Keratinocyte (primary cell): ENCODE measurements at regions not wholly inside any gene's neighbourhood (a gene's known extent, or its start where the extent isn't known, plus 50 kb on each side); places are given as distances from the start of the nearest gene placed in this dataset.

Source experiments
- DNase-seq: peaks from one replicate; pipeline ENCODE4 v3.0.0-alpha.2; 2011; ENCODE audit warnings: low read depth, missing footprints, low spot score
- FAIRE-seq: peaks from 2 replicates; lab custom pipeline; 2011; peaks lifted over from hg19 to GRCh38; lab: Jason Lieb, UNC
- H2AFZ ChIP-seq: 2 replicates; pipeline ENCODE4 v1.6.0; 2012; ENCODE audit warnings: low read length, control low read depth, inconsistent platforms; ENCODE audit not compliant: control insufficient read depth
- H3K27ac ChIP-seq: 2 replicates; pipeline ENCODE4 v1.5.1; 2011; ENCODE audit warnings: low read length; ENCODE audit not compliant: control insufficient read depth, insufficient read depth
- H3K27me3 ChIP-seq: 3 replicates; pipeline ENCODE4 v1.6.0; 2011; ENCODE audit warnings: low read length; ENCODE audit not compliant: control insufficient read depth, insufficient read depth; ENCODE audit errors: extremely low read depth
- H3K36me3 ChIP-seq, 2 experiments: 2 replicates in 1 of 2; 3 replicates in 1 of 2; pipeline ENCODE4 v1.5.1; 2011; ENCODE audit warnings: low read length in 2 of 2, mild to moderate bottlenecking in 1 of 2; ENCODE audit not compliant: control insufficient read depth in 2 of 2, insufficient read depth in 2 of 2; ENCODE audit errors: extremely low read depth in 1 of 2
- H3K4me1 ChIP-seq: 3 replicates; pipeline ENCODE4 v1.5.1; 2011; ENCODE audit warnings: low read length; ENCODE audit not compliant: control insufficient read depth, insufficient read depth; ENCODE audit errors: extremely low read depth
- H3K4me2 ChIP-seq: 3 replicates; pipeline ENCODE4 v1.6.0; 2011; ENCODE audit warnings: low read depth, low read length; ENCODE audit not compliant: control insufficient read depth, insufficient read depth; ENCODE audit errors: extremely low read depth
- H3K4me3 ChIP-seq, 3 experiments: fragments of 200-600 bp in 1 of 3; sonication (generic) in 1 of 3; 2 replicates in 2 of 3; 3 replicates in 1 of 3; pipeline ENCODE4 v1.5.1; 2011 to 2016; ENCODE audit warnings: low read length in 3 of 3, mild to moderate bottlenecking in 3 of 3, control low read depth in 2 of 3, inconsistent platforms in 1 of 3, low read depth in 1 of 3, mixed read lengths in 1 of 3, mixed run types in 1 of 3, moderate library complexity in 1 of 3; ENCODE audit not compliant: control insufficient read depth in 2 of 3, insufficient read depth in 2 of 3; ENCODE audit errors: extremely low read depth in 1 of 3
- H3K79me2 ChIP-seq: 2 replicates; pipeline ENCODE4 v1.6.0; 2012; ENCODE audit warnings: low read length; ENCODE audit not compliant: control insufficient read depth, insufficient read depth
- H3K9ac ChIP-seq: 3 replicates; pipeline ENCODE4 v1.6.0; 2011; ENCODE audit warnings: low read length; ENCODE audit not compliant: control insufficient read depth, insufficient read depth; ENCODE audit errors: extremely low read depth
- H3K9me1 ChIP-seq: 3 replicates; pipeline ENCODE4 v1.6.0; 2011; ENCODE audit warnings: low read length; ENCODE audit not compliant: control insufficient read depth, insufficient read depth; ENCODE audit errors: extremely low read depth
- H3K9me3 ChIP-seq: 2 replicates; pipeline ENCODE4 v1.5.1; 2012; ENCODE audit warnings: low read depth, low read length; ENCODE audit not compliant: control insufficient read depth
- H4K20me1 ChIP-seq: 3 replicates; pipeline ENCODE4 v1.6.0; 2011; ENCODE audit warnings: low read length; ENCODE audit not compliant: control insufficient read depth, insufficient read depth; ENCODE audit errors: extremely low read depth
- CTCF ChIP-seq, 3 experiments: IDR thresholded peaks in 1 of 3; conservative IDR thresholded peaks in 1 of 3; optimal IDR thresholded peaks in 1 of 3; 2 replicates in 2 of 3; 3 replicates in 1 of 3; pipeline versions ENCODE3 to v1.5.1; 2011; ENCODE audit warnings: low read length in 3 of 3, mild to moderate bottlenecking in 3 of 3, moderate library complexity in 2 of 3, control low read depth in 1 of 3, inconsistent platforms in 1 of 3; ENCODE audit not compliant: insufficient read depth in 2 of 3; ENCODE audit errors: extremely low read depth in 1 of 3
- EZH2 ChIP-seq: IDR thresholded peaks from one replicate; pipeline ENCODE4 v1.6.1; 2012; ENCODE audit warnings: inconsistent platforms, mild to moderate bottlenecking, low read length, moderate library complexity
- dilution Hi-C: fragments of 300-500 bp; cut with MboI; formaldehyde crosslinking; loops from one replicate; pipeline ENCODE4 v1.7.0; 2020; ENCODE audit warnings: low sequenced_read_pairs; ENCODE audit not compliant: extremely low pct_ligation_motif_present

DNA sequence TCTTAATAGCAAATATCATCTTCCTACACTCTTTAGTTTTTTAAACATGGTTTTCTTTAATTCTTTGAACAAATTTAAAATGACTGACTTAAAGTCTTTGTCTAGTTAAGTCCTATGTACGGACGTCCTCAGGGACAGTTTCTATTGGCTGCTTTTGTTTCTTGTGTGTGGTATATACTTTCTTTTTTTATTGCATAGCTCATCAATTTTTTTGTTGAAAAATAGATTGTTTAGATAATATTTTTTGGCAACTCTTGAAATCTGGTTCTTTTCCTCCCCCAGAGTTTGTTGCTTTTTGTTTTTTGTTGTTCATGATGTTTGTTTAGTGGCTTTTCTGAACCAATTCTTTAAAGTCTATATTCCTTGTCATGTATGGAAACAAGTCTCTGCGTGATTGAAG, 479.8 kb downstream of the PREX1 start:
- Histone ChIP-seq H3K27ac (no peak overlapping the region), H3K4me2 (no peak overlapping the region), H2AFZ (no peak overlapping the region), H3K9me1 (no peaks in the 10 kb centered on the region), H3K36me3 (no peaks in the 10 kb centered on the region), H3K79me2 (no peaks in the 10 kb centered on the region), H3K4me1 (no peaks in the 10 kb centered on the region), H3K27me3 (peaks cover 4% of the 10 kb centered on the region), H3K9ac (no peak overlapping the region), H3K4me3 (no peak overlapping the region), H3K9me3 (no peaks in the 10 kb centered on the region), H4K20me1 (no peaks in the 10 kb centered on the region)
- FAIRE-seq: no peak
- DNase-seq: no peak
- dilution Hi-C loops: no loop called here
- TF ChIP-seq CTCF (optimal IDR thresholded peaks at IDR 0.05 in 1 of 3, IDR thresholded peaks at IDR 0.05 in 1 of 3, conservative IDR thresholded peaks at IDR 0.05 in 1 of 3; ENCODE audit: extremely low read depth in 1 of 3, insufficient read depth in 2 of 3, low read length in 3 of 3) (no peak), EZH2 (no peak)

GRCh38 chr20:48342822-48343513, 484.8 kb downstream of the PREX1 start:
- H3K79me2 ChIP-seq: no peaks in the 10 kb centered on the region
- no peaks in the 10 kb centered on the region for H3K36me3 ChIP-seq
- DNase-seq (no peak), FAIRE-seq (no peak)
- H4K20me1 ChIP-seq: no peaks in the 10 kb centered on the region
- no peaks in the 10 kb centered on the region for H3K9me1 ChIP-seq
- H3K4me3 ChIP-seq: no peak overlapping the region
- no peak overlapping the region for H2AFZ ChIP-seq
- no peaks in the 10 kb centered on the region for H3K9me3 ChIP-seq
- no peak overlapping the region for H3K9ac ChIP-seq
- H3K4me2 ChIP-seq: no peak overlapping the region
- H3K4me1 ChIP-seq: no peaks in the 10 kb centered on the region
- H3K27ac ChIP-seq: no peak overlapping the region
- dilution Hi-C loops: no loop called here
- H3K27me3 ChIP-seq: peaks cover 12% of the 10 kb centered on the region
- no peak for TF ChIP-seq EZH2
- TF ChIP-seq CTCF (optimal IDR thresholded peaks at IDR 0.05 in 1 of 3, IDR thresholded peaks at IDR 0.05 in 1 of 3, conservative IDR thresholded peaks at IDR 0.05 in 1 of 3; ENCODE audit: extremely low read depth in 1 of 3, insufficient read depth in 2 of 3, low read length in 3 of 3): no peak
